Activated B cell treated with CpG ODN at 0.5 μM for 24 hours (primary cell): ENCODE measurements at regions not wholly inside any gene's neighbourhood (a gene's known extent, or its start where the extent isn't known, plus 50 kb on each side); places are given as distances from the start of the nearest gene placed in this dataset.

Experiments used
- ATAC-seq: fragments of 200-7000 bp; cut with Tn5 transposase; one replicate; pipeline ENCODE4 v1.10.0; 2021; ENCODE audit warnings: low read depth, mild to moderate bottlenecking, moderate library complexity
- CTCF ChIA-PET: fragments of 350-600 bp; sonication (Branson Sonifier 250); formaldehyde crosslinking; loops from one replicate; lab custom pipeline; 2021; ENCODE audit warnings: antibody characterized with exemption; lab: Charles Lee
- POLR2A ChIA-PET: fragments of 350-600 bp; sonication (Branson Sonifier 250); formaldehyde crosslinking; loops from one replicate; lab custom pipeline; 2021; ENCODE audit warnings: antibody characterized with exemption; lab: Charles Lee
- DNase-seq: peaks from one replicate; pipeline ENCODE4 v3.0.0; 2022
- H3K27ac Mint-ChIP-seq: one replicate; pipeline ENCODE4 v1.8.0; 2020; ENCODE audit warnings: mixed read lengths
- H3K27me3 Mint-ChIP-seq: one replicate; pipeline ENCODE4 v1.8.0; 2021; ENCODE audit warnings: mixed read lengths
- H3K36me3 Mint-ChIP-seq: one replicate; pipeline ENCODE4 v1.8.0; 2021; ENCODE audit warnings: low read depth, mixed read lengths
- H3K4me1 Mint-ChIP-seq: one replicate; pipeline ENCODE4 v1.8.0; 2021; ENCODE audit warnings: mixed read lengths
- H3K4me3 Mint-ChIP-seq: one replicate; pipeline ENCODE4 v1.8.0; 2020; ENCODE audit warnings: mild to moderate bottlenecking, mixed read lengths
- H3K9me3 Mint-ChIP-seq: one replicate; pipeline ENCODE4 v1.8.0; 2020; ENCODE audit warnings: mixed read lengths
- intact Hi-C: fragments of 100-400 bp; cut with micrococcal nuclease; formaldehyde crosslinking; loops from one replicate; pipeline ENCODE4 v1.15.1; 2024
- TF ChIP-seq, protein P1 (sequence below): fragments of 200-600 bp; IDR thresholded peaks from one replicate; pipeline ENCODE4 v1.8.0; 2022; ENCODE audit warnings: antibody characterized with exemption, mild to moderate bottlenecking

- CTCF ChIA-PET: no interaction called here
- TF ChIP-seq, protein P1, sequence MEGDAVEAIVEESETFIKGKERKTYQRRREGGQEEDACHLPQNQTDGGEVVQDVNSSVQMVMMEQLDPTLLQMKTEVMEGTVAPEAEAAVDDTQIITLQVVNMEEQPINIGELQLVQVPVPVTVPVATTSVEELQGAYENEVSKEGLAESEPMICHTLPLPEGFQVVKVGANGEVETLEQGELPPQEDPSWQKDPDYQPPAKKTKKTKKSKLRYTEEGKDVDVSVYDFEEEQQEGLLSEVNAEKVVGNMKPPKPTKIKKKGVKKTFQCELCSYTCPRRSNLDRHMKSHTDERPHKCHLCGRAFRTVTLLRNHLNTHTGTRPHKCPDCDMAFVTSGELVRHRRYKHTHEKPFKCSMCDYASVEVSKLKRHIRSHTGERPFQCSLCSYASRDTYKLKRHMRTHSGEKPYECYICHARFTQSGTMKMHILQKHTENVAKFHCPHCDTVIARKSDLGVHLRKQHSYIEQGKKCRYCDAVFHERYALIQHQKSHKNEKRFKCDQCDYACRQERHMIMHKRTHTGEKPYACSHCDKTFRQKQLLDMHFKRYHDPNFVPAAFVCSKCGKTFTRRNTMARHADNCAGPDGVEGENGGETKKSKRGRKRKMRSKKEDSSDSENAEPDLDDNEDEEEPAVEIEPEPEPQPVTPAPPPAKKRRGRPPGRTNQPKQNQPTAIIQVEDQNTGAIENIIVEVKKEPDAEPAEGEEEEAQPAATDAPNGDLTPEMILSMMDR: no peak
- no peak for DNase-seq
- Mint-ChIP-seq H3K27me3 (no peaks in the 10 kb centered on the region), H3K27ac (no peak overlapping the region), H3K4me1 (no peaks in the 10 kb centered on the region), H3K9me3 (no peaks in the 10 kb centered on the region), H3K4me3 (no peak overlapping the region), H3K36me3 (no peaks in the 10 kb centered on the region)
- ATAC-seq: no peak
- intact Hi-C loops: no loop called here
- POLR2A ChIA-PET: no interaction called here
These were observed 235.0 kb downstream of the SHOX2 start for GRCh38 chr3:157871248-157871647.

DNA sequence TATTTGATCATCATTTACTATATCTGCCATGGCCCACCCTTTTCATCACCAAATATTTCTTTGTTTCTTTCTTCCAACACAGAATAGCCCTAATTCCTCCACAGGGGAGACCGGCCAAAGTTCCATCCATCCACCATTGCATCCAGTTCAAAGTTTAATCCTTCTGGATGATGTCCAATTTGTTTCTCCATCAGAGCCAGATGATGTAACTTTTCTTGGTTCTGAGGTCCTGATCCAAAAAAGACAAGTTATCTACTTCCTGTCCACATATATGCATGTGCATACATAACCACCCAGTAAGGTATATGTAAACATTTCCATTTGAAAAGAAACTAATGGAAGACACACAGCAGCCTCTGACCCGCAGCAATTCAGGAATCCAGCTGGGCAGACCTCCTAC lies 237.3 kb downstream of the SHOX2 start:
- no peak overlapping the region for H3K27ac Mint-ChIP-seq
- intact Hi-C loops: loop anchor here (5.0 kb wide), 1 partner anchor 663 kb away; no protein-coding TSS in a partner anchor
- POLR2A ChIA-PET: no interaction called here
- no peaks in the 10 kb centered on the region for H3K9me3 Mint-ChIP-seq
- no peaks in the 10 kb centered on the region for H3K27me3 Mint-ChIP-seq
- DNase-seq: no peak
- TF ChIP-seq, protein P1: no peak
- H3K4me1 Mint-ChIP-seq: no peaks in the 10 kb centered on the region
- no peak overlapping the region for H3K4me3 Mint-ChIP-seq
- CTCF ChIA-PET: no interaction called here
- ATAC-seq: no peak
- H3K36me3 Mint-ChIP-seq: no peaks in the 10 kb centered on the region

- CTCF ChIA-PET: no interaction called here
- POLR2A ChIA-PET: no interaction called here
- H3K27me3 Mint-ChIP-seq: no peaks in the 10 kb centered on the region
- no peak for ATAC-seq
- H3K36me3 Mint-ChIP-seq: no peaks in the 10 kb centered on the region
- intact Hi-C loops: loop anchor here (5.0 kb wide), 1 partner anchor 664 kb away; no protein-coding TSS in a partner anchor
- no peak overlapping the region for H3K27ac Mint-ChIP-seq
- TF ChIP-seq, protein P1: no peak
- DNase-seq: no peak
- H3K4me1 Mint-ChIP-seq: no peaks in the 10 kb centered on the region
- no peaks in the 10 kb centered on the region for H3K9me3 Mint-ChIP-seq
- H3K4me3 Mint-ChIP-seq: no peak overlapping the region
These were observed 238.0 kb downstream of the SHOX2 start for GRCh38 chr3:157868196-157868595.

DNA sequence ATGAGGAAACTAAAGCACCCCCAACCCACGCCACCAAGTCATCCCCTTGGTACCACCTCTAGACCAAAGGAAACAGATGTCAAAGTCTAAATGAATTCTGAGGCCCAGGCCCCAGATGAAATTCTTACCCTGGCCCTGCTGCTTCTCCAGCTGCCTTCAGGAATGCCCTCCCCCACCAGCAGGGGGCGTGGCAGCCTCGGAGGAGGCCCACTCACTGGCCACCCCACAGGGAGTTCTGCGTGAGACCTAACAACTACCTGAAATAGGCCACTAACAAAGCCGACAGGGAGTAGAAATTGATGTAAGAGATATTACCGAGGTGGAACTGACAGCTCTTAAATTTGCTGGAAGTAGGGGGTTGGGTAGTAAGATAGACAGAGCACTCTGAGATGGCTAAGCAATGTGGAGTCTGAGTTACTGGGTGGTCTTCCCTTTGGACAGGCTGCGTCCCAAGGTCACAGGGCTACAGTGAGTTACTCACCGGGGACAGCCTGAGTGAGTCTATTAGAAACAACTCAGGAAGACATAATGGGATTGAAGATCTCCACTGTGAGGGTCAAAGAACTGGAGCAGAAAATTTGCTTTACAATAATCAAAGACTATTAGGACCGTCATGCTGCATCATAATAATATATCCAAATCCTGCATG lies 240.7 kb downstream of the SHOX2 start:
- CTCF ChIA-PET: interaction anchor here (1.0 to 2.6 kb wide), 5 partner anchors 10 to 666 kb away, joined by 3 to 20 read pairs (median 4); no protein-coding TSS in a partner anchor

GRCh38 chr3:157861076-157861765 lies 245.0 kb downstream of the SHOX2 start:
- Mint-ChIP-seq H3K36me3 (no peaks in the 10 kb centered on the region), H3K4me1 (no peaks in the 10 kb centered on the region), H3K27me3 (no peaks in the 10 kb centered on the region), H3K27ac (no peak overlapping the region), H3K4me3 (no peak overlapping the region), H3K9me3 (no peaks in the 10 kb centered on the region)
- ChIA-PET POLR2A (no interaction called here), CTCF (interaction anchor here (1.0 kb wide), 1 partner anchor 573 kb away, joined by 3 read pairs; no protein-coding TSS in a partner anchor)
- no peak for DNase-seq
- no peak for ATAC-seq
- intact Hi-C loops: no loop called here
- TF ChIP-seq, protein P1: no peak

More for the DNA sequence above, 240.7 kb downstream of the SHOX2 start:
- TF ChIP-seq, protein P1: no peak
- intact Hi-C loops: loop anchor here (1.0 to 5.0 kb wide), 2 partner anchors 448 to 667 kb away; no protein-coding TSS in a partner anchor
- Mint-ChIP-seq H3K4me1 (no peaks in the 10 kb centered on the region), H3K4me3 (no peak overlapping the region), H3K36me3 (no peaks in the 10 kb centered on the region), H3K27me3 (no peaks in the 10 kb centered on the region), H3K27ac (no peak overlapping the region), H3K9me3 (no peaks in the 10 kb centered on the region)
- ATAC-seq: no peak
- peak; percentile 20 for DNase-seq
- POLR2A ChIA-PET: no interaction called here
